A549 (cell line): ENCODE measurements at regions not wholly inside any gene's neighbourhood (a gene's known extent, or its start where the extent isn't known, plus 50 kb on each side); places are given as distances from the start of the nearest gene placed in this dataset.

Experiments used
- ATAC-seq, 2 experiments: fragments of 200-7000 bp in 1 of 2; fragments of >200 bp in 1 of 2; cut with Nextera tagmentation in 1 of 2; cut with Tn5 transposase in 1 of 2; 3 replicates each; pipeline versions ENCODE4 v1.8.0 to v1.9.1; 2018 to 2020; ENCODE audit warnings: mild to moderate bottlenecking in 1 of 2, moderate library complexity in 1 of 2
- CTCF ChIA-PET: fragments of 300-600 bp; sonication (Branson Sonifier 250); formaldehyde crosslinking; extraction: SDS; loops from one replicate; lab custom pipeline; 2021; ENCODE audit warnings: antibody characterized with exemption, inconsistent platforms; lab: Yijun Ruan, JAX
- POLR2A ChIA-PET: fragments of 350-600 bp; formaldehyde crosslinking; extraction: SDS; loops from one replicate; lab custom pipeline; 2021; ENCODE audit warnings: antibody characterized with exemption, inconsistent platforms; lab: Yijun Ruan, JAX
- DNase-seq, 2 experiments: peaks; one replicate each; pipeline versions ENCODE4 v3.0.0 to v3.0.0-alpha.2; 2011 to 2016; ENCODE audit warnings: low read depth in 1 of 2, low spot score in 1 of 2
- FAIRE-seq: peaks from 2 replicates; lab custom pipeline; 2011; peaks lifted over from hg19 to GRCh38; lab: Jason Lieb, UNC
- H3K27ac ChIP-seq, 2 experiments: fragments of >200 bp; sonication (Bioruptor Twin); formaldehyde crosslinking; 3 replicates each; pipeline ENCODE4 v1.5.1; 2016 to 2017
- H3K4me1 ChIP-seq: fragments of >200 bp; sonication (Bioruptor Twin); formaldehyde crosslinking; 3 replicates; pipeline ENCODE4 v1.6.1; 2016
- H3K4me2 ChIP-seq: fragments of >200 bp; sonication (Bioruptor Twin); formaldehyde crosslinking; 3 replicates; pipeline ENCODE4 v1.6.1; 2016
- H3K4me3 ChIP-seq: fragments of >200 bp; sonication (Bioruptor Twin); formaldehyde crosslinking; 3 replicates; pipeline ENCODE4 v1.5.1; 2016
- H3K9me3 ChIP-seq: fragments of >200 bp; sonication (Bioruptor Twin); formaldehyde crosslinking; 3 replicates; pipeline ENCODE4 v1.6.1; 2016
- BCL3 ChIP-seq: fragments of >200 bp; sonication (Bioruptor Twin); formaldehyde crosslinking; IDR thresholded peaks from 3 replicates; pipeline ENCODE4 v1.6.1; 2016
- CTCF ChIP-seq: fragments of >200 bp; sonication (Bioruptor Twin); formaldehyde crosslinking; IDR thresholded peaks from 3 replicates; pipeline ENCODE4 v1.5.1; 2016
- E2F6 ChIP-seq: IDR thresholded peaks from 2 replicates; pipeline ENCODE4 v1.6.1; 2012; ENCODE audit warnings: low read depth, borderline replicate concordance
- EHF ChIP-seq: fragments of 250-450 bp; sonication (Bioruptor Pico); IDR thresholded peaks from 2 replicates; pipeline ENCODE4 v1.5.0; 2020; ENCODE audit warnings: mild to moderate bottlenecking
- ELK1 ChIP-seq: fragments of 150-350 bp; IDR thresholded peaks from 2 replicates; pipeline ENCODE4 v1.6.1; 2014; ENCODE audit warnings: low read depth, mild to moderate bottlenecking, low read length
- GATA3 ChIP-seq: IDR thresholded peaks from 2 replicates; pipeline ENCODE4 v1.6.1; 2012; ENCODE audit warnings: borderline replicate concordance
- HDAC2 ChIP-seq: fragments of 200-600 bp; sonication (generic); IDR thresholded peaks from 2 replicates; pipeline ENCODE4 v1.6.1; 2016
- HES2 ChIP-seq: fragments of >200 bp; sonication (Bioruptor Twin); formaldehyde crosslinking; IDR thresholded peaks from 2 replicates; pipeline ENCODE4 v1.6.1; 2016
- HMGXB4 ChIP-seq: fragments of 250-450 bp; sonication (Bioruptor Pico); IDR thresholded peaks from 2 replicates; pipeline ENCODE4 v1.5.0; 2021; ENCODE audit warnings: mild to moderate bottlenecking, moderate library complexity, borderline replicate concordance
- JUNB ChIP-seq: fragments of >200 bp; sonication (Bioruptor Twin); formaldehyde crosslinking; IDR thresholded peaks from 2 replicates; pipeline ENCODE4 v1.6.1; 2016
- KDM1A ChIP-seq: fragments of 200-600 bp; sonication (generic); IDR thresholded peaks from 2 replicates; pipeline ENCODE4 v1.6.1; 2016; ENCODE audit warnings: low read depth, mild to moderate bottlenecking
- KDM5A ChIP-seq: fragments of 200-600 bp; sonication (generic); IDR thresholded peaks from 2 replicates; pipeline ENCODE4 v1.6.1; 2016; ENCODE audit warnings: antibody characterized with exemption, mild to moderate bottlenecking
- MAX ChIP-seq: IDR thresholded peaks from 2 replicates; pipeline ENCODE4 v1.6.1; 2012
- NFE2L2 ChIP-seq: fragments of 150-350 bp; conservative IDR thresholded peaks from 2 replicates; pipeline ENCODE4 v1.6.1; 2014; ENCODE audit warnings: low read length
- PHF8 ChIP-seq: fragments of 200-600 bp; sonication (generic); IDR thresholded peaks from 2 replicates; pipeline ENCODE4 v1.6.1; 2016; ENCODE audit warnings: low read depth, mild to moderate bottlenecking, antibody characterized with exemption, moderate library complexity, borderline replicate concordance
- POLR2AphosphoS2 ChIP-seq: conservative IDR thresholded peaks from 2 replicates; pipeline ENCODE4 v1.6.1; 2012; ENCODE audit warnings: low read length, improper control_type of control experiment, inconsistent platforms
- RCOR1 ChIP-seq: fragments of 150-350 bp; IDR thresholded peaks from 2 replicates; pipeline ENCODE4 v1.6.1; 2014; ENCODE audit warnings: antibody characterized with exemption, low read length, low read depth
- REST ChIP-seq: fragments of 200-600 bp; sonication (generic); IDR thresholded peaks from 2 replicates; pipeline ENCODE4 v1.6.1; 2016; ENCODE audit warnings: antibody characterized with exemption, mild to moderate bottlenecking, moderate library complexity
- RNF2 ChIP-seq: fragments of 200-600 bp; sonication (generic); IDR thresholded peaks from 2 replicates; pipeline ENCODE4 v1.6.1; 2016; ENCODE audit warnings: low read depth, mild to moderate bottlenecking, antibody characterized with exemption, moderate library complexity, borderline replicate concordance
- SMC3 ChIP-seq: fragments of >200 bp; sonication (Bioruptor Twin); formaldehyde crosslinking; IDR thresholded peaks from 3 replicates; pipeline ENCODE4 v1.6.1; 2018; ENCODE audit warnings: inconsistent platforms
- TFCP2L1 ChIP-seq: fragments of 250-450 bp; sonication (Bioruptor Pico); IDR thresholded peaks from 2 replicates; pipeline ENCODE4 v1.5.0; 2021; ENCODE audit warnings: mild to moderate bottlenecking
- USF2 ChIP-seq: fragments of 450-650 bp; IDR thresholded peaks from 2 replicates; pipeline ENCODE4 v1.6.1; 2014; ENCODE audit warnings: antibody characterized with exemption
- ZC3H11A ChIP-seq: fragments of 450-650 bp; IDR thresholded peaks from 2 replicates; pipeline ENCODE4 v1.6.1; 2014; ENCODE audit warnings: antibody characterized with exemption, mild to moderate bottlenecking
- ZNF302 ChIP-seq: fragments of 250-450 bp; sonication (Bioruptor Pico); IDR thresholded peaks from 2 replicates; pipeline ENCODE4 v1.9.0; 2021; ENCODE audit warnings: inconsistent platforms, mild to moderate bottlenecking, moderate library complexity
- ZSCAN20 ChIP-seq: fragments of 250-450 bp; sonication (Bioruptor Pico); IDR thresholded peaks from 2 replicates; pipeline ENCODE4 v1.8.0; 2022; ENCODE audit warnings: mild to moderate bottlenecking, moderate library complexity
- WGBS: methylation state at CpG from one replicate; pipeline ENCODE4 v1.1.6; 2017; ENCODE audit errors: missing lambda C conversion rate; 5-methylcytosine and 5-hydroxymethylcytosine counted together

- Histone ChIP-seq H3K4me1 (no peaks in the 10 kb centered on the region), H3K4me2 (no peak overlapping the region), H3K27ac (no peak overlapping the region), H3K4me3 (no peak overlapping the region), H3K9me3 (no peaks in the 10 kb centered on the region)
- FAIRE-seq (no peak), DNase-seq (no peak), ATAC-seq (no peak)
- ChIA-PET CTCF (interaction anchor here (1.8 to 2.8 kb wide), 2 partner anchors 11 to 53 kb away, joined by 5 to 10 read pairs; no protein-coding TSS in a partner anchor), POLR2A (no interaction called here)
- WGBS: 48% methylated on average over 7 of the region's 7 CpGs
- TF ChIP-seq HES2 (no peak), KDM5A (no peak), E2F6 (no peak), BCL3 (no peak), RCOR1 (no peak), EHF (CRISPR knock-in tag) (no peak), PHF8 (no peak), HDAC2 (no peak), ELK1 (no peak)
Measured at GRCh38 chr15:77768521-77769078, 135.9 kb upstream of the LINGO1 start.

- H3K4me2 ChIP-seq: no peak overlapping the region
- H3K4me3 ChIP-seq: no peak overlapping the region
- no peak for ATAC-seq
- ChIA-PET POLR2A (no interaction called here), CTCF (interaction anchor here (0.9 to 2.8 kb wide), 3 partner anchors 9 to 53 kb away, joined by 3 to 10 read pairs (median 5); no protein-coding TSS in a partner anchor)
- FAIRE-seq: no peak
- no peaks in the 10 kb centered on the region for H3K9me3 ChIP-seq
- no peak overlapping the region for H3K27ac ChIP-seq
- no peaks in the 10 kb centered on the region for H3K4me1 ChIP-seq
- 55% methylated on average over 5 of the region's 5 CpGs for WGBS
- TF ChIP-seq NFE2L2 (no peak), ZC3H11A (no peak), RNF2 (no peak), HMGXB4 (CRISPR knock-in tag) (no peak), POLR2AphosphoS2 (no peak), KDM1A (no peak), HES2 (no peak), USF2 (no peak), MAX (no peak), SMC3 (no peak), EHF (CRISPR knock-in tag) (no peak), JUNB (no peak), GATA3 (no peak), REST (no peak), ZSCAN20 (no peak), CTCF (no peak), ZNF302 (CRISPR knock-in tag) (no peak), TFCP2L1 (CRISPR knock-in tag) (no peak), PHF8 (no peak)
- no peak for DNase-seq
Measured at GRCh38 chr15:77768107-77768506, 135.4 kb upstream of the LINGO1 start.
